NCI-H2081 (cell line): ENCODE measurements at regions not wholly inside any gene's neighbourhood (a gene's known extent, or its start where the extent isn't known, plus 50 kb on each side); places are given as distances from the start of the nearest gene placed in this dataset.
A peak's percentile ranks its signal among the peaks of the same experiment; 100 is the strongest.
"Not testable (repeated sequence)": the region's sequence is repeated elsewhere in the genome, so short reads cannot be mapped to it uniquely, and the experiment has no call there.

Experiments used
- DNase-seq, 2 experiments: peaks; one replicate each; lab custom pipeline; 2025; lab: John Stamatoyannopoulos, UW

GRCh38 chr20:33908336-33908735 lies 85.4 kb upstream of the RALY start:
- no peak for DNase-seq

DNA sequence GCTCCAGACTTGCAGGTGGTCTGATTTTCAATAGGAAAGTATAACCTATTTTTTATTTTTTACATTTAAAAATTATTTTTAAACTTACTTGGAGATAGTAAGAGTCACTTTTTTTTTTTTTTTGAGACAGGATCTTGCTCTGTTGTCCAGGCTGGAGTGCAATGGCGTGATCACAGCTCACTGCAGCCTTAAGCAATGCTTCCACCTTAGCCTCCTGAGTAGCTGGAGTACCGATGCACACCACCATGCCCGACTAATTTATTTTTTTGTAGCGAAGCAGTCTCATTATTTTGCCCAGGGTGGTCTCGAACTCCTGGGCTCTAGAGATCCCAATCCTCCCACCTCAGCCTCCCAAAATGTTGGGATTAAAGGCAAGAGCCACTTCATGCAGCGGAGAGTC lies 84.8 kb upstream of the RALY start:
- no peak for DNase-seq

- DNase-seq: no peak
These were observed 84.3 kb upstream of the RALY start for GRCh38 chr20:33909331-33909921.

GRCh38 chr20:33910056-33910455 lies 83.7 kb upstream of the RALY start:
- DNase-seq: no peak

DNA sequence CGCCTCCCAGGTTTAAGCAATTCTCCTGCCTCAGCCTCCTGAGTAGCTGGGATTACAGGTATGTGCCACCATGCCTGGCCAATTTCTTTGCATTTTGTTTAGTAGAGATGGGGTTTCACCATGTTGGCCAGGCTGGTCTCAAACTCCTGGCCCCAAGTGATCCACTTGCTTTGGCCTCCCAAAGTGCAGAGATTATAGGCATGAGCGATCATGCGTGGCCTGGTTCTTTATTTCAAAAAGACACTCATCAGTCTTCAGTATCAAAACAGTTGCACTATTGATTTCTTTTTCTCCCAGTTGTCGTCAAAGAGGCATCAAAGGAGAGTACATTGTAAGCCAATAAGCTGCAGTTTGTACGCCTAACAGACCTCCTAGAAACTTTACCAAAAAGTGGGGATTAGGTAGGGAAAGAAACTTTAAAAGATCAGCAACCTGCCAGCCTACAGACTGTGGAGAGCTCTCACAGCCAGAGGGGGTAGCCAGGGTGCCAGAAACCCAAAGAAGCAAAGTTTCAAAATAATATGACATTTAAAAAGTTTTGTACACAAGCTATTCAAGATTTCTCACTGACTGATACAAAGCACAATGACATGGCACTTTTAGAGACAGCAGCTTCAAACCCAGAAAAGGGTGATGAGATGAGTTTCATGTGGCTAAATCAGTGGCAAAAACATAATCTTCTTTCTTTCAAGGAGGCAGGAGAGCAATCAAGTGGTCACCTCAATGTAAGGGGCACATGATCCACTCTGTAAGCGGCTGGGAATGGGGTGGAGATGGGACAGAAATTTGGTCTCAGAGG lies 83.0 kb upstream of the RALY start:
- DNase-seq: no peak

- no peak for DNase-seq
These were observed 78.8 kb upstream of the RALY start for GRCh38 chr20:33914919-33915318.

DNA sequence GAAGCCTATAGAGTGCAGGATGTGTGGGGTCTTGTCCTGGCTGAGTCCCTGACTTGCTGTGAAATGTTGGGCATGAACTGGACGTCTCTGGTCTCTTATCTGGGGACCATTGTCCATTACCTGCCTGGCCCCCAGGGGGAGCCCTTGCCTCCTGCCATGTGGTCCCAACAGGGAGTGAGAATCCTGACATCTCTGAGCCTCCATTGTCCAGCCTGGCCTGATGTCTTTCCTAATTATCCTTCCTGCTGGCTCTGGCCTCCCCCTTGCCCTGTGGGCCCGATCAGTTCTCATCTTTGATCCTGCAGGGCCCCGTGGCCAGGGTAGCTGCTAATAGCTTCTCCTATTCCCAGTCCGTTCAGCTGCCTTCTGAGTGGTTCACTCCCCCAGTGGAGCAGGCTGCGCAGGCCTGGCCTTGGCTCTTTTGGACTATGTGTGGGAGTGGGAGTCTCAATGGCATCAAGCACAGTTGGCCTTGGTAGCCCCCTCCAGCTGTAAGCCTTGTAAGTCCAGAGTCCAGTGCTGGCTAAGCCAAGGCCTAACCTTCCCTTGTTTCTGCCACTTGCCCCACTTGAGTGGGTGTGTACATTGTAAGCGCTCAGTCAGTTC lies 77.9 kb upstream of the RALY start:
- no peak for DNase-seq

DNA sequence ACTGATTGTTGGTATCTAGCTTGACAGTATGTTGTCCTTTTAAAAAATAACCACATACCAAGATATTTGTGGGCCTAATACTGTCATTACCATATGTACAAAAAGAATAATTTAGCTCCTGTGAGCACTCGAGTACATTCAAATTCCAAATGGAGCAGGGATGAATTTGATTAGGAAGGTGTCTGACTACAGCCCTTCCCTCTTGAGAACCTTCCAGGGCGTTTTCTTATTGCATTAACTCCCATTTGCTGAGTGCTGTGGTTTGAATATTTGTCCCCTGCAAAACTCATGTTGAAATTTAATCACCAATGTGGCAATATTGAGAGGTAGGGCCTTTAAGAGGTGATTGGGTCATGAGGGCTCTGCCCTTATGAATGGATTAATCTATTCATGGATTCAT lies 76.9 kb upstream of the RALY start:
- no peak for DNase-seq

DNA sequence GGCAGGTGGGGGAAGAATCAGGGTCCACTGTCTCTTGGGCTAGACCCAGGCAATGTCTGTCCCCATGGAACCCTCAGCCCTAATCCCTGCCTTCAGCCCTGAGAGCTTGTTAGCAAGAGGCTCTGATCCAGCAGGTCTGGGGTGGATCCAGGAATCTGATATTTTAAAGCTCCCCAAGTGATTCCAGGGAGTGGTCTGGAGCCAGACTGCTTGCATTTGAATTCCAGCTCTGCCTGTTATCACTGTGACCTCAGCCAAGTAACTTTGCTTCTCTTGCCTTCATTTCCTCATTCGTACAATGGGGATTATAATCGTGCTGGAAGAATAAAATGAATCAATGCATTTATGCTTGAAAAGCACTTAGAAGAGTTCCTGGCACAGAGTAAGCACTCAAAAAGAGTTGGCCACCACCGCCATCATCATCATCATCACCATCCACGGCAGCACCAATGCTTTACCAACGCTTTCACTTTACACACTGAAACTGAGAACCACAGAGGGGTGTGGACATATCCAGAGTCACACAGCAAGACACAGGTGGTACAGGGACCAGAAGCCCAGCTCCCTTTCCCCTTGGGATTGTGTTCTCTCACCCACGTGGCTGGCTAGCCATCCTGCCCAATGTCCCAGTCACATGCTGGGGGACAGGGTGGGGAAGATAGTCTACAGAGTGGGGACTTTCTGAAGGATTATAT lies 75.7 kb upstream of the RALY start:
- no peak for DNase-seq

DNA sequence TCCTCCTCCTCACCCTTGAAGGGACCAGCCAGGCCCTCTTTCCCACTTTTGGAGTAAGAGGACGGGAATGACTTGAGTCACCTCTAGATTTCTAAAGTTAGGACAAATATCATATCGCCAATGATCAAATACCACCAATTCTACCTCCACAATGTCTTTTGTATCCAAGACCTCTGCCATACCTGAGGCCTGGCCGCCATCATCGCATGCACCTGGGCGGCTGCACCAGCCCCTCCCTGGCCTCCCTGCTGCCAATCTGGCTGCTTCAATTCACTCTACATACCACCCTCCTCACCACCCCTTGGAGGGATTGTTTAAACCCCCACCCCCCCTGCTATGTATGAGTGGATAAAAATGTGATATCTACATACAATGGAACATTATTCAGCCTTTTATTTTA lies 75.0 kb upstream of the RALY start:
- no peak for DNase-seq

- no peak for DNase-seq
These were observed 74.1 kb upstream of the RALY start for GRCh38 chr20:33919653-33920052.

DNA sequence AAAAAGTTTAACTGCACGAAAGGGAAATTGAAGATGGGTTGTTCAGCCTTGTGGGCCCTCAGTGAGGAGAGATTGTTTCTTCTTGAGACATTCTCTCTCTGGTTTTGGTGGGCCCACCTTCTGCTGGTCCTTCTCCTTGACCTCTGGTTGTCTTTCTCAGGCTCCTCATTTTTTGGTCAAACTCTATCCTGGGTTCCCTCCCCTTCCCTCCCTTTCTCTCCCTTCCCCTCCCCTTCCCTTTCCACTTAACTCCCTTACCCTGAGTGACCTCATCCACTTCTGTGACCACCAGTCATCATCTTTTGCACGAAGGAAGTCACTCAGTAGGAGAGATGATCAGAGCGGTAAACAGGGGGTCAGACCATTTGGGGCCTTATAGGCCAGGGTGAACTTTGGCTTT lies 71.5 kb upstream of the RALY start:
- DNase-seq: no peak

GRCh38 chr20:33923740-33924139 lies 70.0 kb upstream of the RALY start:
- no peak for DNase-seq

- DNase-seq: no peak
These were observed 67.8 kb upstream of the RALY start for GRCh38 chr20:33925867-33926266.

DNA sequence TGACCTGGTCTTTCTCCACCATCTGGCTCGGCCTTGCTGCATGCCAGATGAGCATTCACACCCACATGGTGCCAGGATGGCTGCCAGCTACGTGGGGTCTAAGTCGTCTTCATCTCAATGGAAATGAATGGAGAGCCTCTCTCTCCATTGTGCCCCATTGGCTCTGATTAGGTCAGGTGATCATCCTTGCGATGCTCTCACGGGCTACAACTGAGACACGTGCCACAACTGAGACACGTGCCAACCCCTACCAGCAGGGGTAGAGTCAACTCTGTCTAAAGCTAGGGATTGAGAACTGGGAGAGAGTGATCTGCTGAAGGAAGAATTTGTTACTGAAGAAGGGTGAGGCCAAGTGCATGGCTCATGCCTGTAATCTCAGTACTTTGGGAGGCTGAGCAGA lies 67.3 kb upstream of the RALY start:
- DNase-seq: no peak

DNA sequence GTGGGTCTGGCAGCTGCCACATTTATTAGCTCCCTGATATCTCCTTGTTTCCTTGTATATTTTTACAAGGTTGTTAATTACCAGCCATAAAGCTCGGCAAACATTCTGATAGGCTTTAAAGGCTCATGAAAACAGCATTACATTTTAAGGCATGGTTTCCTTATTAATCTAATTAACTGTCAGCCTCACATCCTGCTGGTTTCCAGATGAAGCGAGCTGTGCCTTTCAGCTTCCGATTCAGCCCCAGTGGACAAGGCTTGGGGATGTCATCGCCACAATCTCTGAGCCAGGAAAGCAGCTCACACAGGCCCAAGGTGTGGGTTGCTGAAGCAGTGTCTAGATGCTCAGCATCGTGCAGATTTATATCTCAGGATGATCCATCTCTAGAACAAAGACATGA lies 66.0 kb upstream of the RALY start:
- DNase-seq: no peak

GRCh38 chr20:33929917-33930316 lies 63.8 kb upstream of the RALY start:
- DNase-seq: no peak

DNA sequence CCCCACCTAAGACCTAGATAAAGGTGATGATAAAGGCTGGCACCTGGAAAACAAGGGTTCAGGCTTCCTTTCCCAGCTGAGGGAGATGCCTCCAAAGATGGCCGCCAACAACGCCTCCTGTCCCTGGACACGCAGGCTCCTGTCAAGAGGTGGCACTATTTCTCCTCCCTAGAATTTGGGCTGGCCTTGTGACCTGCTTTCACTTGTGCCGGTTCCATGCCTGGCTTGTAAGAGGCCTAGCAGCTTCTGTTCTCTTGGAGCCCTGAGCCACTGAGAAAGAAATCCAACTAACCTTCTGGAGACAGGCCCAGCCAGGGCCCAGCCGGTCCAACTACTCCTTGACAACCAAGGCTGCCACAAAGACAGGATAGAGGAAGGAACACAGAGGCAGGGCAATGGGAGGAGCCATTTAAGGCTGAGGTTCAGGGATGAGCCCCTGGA lies 60.2 kb upstream of the RALY start:
- DNase-seq: peak in 1 of 2 experiments; percentile 32

- DNase-seq: no peak
These were observed 57.1 kb upstream of the RALY start for GRCh38 chr20:33936656-33937055.

GRCh38 chr20:33939031-33939430 lies 54.7 kb upstream of the RALY start:
- DNase-seq: not testable (repeated sequence)

- peak; percentile 28 to 37 for DNase-seq
These were observed 53.0 kb upstream of the RALY start for GRCh38 chr20:33940666-33941065.
